ENCODE measurements at regions not wholly inside any gene's neighbourhood (a gene's known extent, or its start where the extent isn't known, plus 50 kb on each side); places are given as distances from the start of the nearest gene placed in this dataset.
"Not testable (repeated sequence)": the region's sequence is repeated elsewhere in the genome, so short reads cannot be mapped to it uniquely, and the experiment has no call there.

GRCh38 chr10:130929422-130930325 is 381.8 kb downstream of the TCERG1L start:
- Mint-ChIP-seq H3K27ac (no peak overlapping the region), H3K27me3 (no peaks in the 10 kb centered on the region), H3K9me3 (ENCODE audit: low read depth) (no peaks in the 10 kb centered on the region), H3K36me3 (no peaks in the 10 kb centered on the region), H3K4me3 (no peak overlapping the region), H3K4me1 (no peaks in the 10 kb centered on the region)
- DNase-seq (no peak), ATAC-seq (no peak)
- CTCF ChIA-PET, result no interaction called here

- no peaks in the 10 kb centered on the region for H3K36me3 Mint-ChIP-seq
- no peak overlapping the region for H3K4me3 Mint-ChIP-seq
- DNase-seq (no peak), ATAC-seq (no peak)
- no peak overlapping the region for H3K27ac Mint-ChIP-seq
- H3K4me1 Mint-ChIP-seq, result no peaks in the 10 kb centered on the region
- CTCF ChIA-PET, result no interaction called here
- no peaks in the 10 kb centered on the region for H3K27me3 Mint-ChIP-seq
- H3K9me3 Mint-ChIP-seq (ENCODE audit: low read depth), result no peaks in the 10 kb centered on the region
Measured at GRCh38 chr10:130930821-130931220, 380.7 kb downstream of the TCERG1L start.

- Mint-ChIP-seq H3K4me1 (no peaks in the 10 kb centered on the region), H3K36me3 (no peaks in the 10 kb centered on the region), H3K27me3 (no peaks in the 10 kb centered on the region), H3K9me3 (ENCODE audit: low read depth) (no peaks in the 10 kb centered on the region), H3K27ac (no peak overlapping the region), H3K4me3 (no peak overlapping the region)
- CTCF ChIA-PET, result no interaction called here
- no peak for DNase-seq
- no peak for ATAC-seq
Measured at GRCh38 chr10:130931256-130931655, 380.3 kb downstream of the TCERG1L start.

GRCh38 chr10:130932326-130933007 is 379.1 kb downstream of the TCERG1L start:
- CTCF ChIA-PET, result no interaction called here
- Mint-ChIP-seq H3K4me1 (no peaks in the 10 kb centered on the region), H3K27ac (no peak overlapping the region), H3K9me3 (ENCODE audit: low read depth) (no peaks in the 10 kb centered on the region), H3K36me3 (no peaks in the 10 kb centered on the region), H3K27me3 (no peaks in the 10 kb centered on the region), H3K4me3 (no peak overlapping the region)
- DNase-seq (no peak), ATAC-seq (no peak)

GRCh38 chr10:130933008-130933390 is 378.5 kb downstream of the TCERG1L start:
- ATAC-seq (no peak), DNase-seq (no peak)
- no peaks in the 10 kb centered on the region for H3K36me3 Mint-ChIP-seq
- no peaks in the 10 kb centered on the region for H3K9me3 Mint-ChIP-seq (ENCODE audit: low read depth)
- no peaks in the 10 kb centered on the region for H3K4me1 Mint-ChIP-seq
- CTCF ChIA-PET, result no interaction called here
- no peak overlapping the region for H3K4me3 Mint-ChIP-seq
- H3K27me3 Mint-ChIP-seq, result no peaks in the 10 kb centered on the region
- H3K27ac Mint-ChIP-seq, result no peak overlapping the region

- H3K4me1 Mint-ChIP-seq, result no peaks in the 10 kb centered on the region
- H3K36me3 Mint-ChIP-seq, result no peaks in the 10 kb centered on the region
- H3K9me3 Mint-ChIP-seq (ENCODE audit: low read depth), result no peaks in the 10 kb centered on the region
- H3K27ac Mint-ChIP-seq, result no peak overlapping the region
- no peak overlapping the region for H3K4me3 Mint-ChIP-seq
- no peaks in the 10 kb centered on the region for H3K27me3 Mint-ChIP-seq
- ATAC-seq, result no peak
- no peak for DNase-seq
- CTCF ChIA-PET, result no interaction called here
Measured at GRCh38 chr10:130934293-130935127, 377.0 kb downstream of the TCERG1L start.

- DNase-seq, result no peak
- no peak overlapping the region for H3K4me3 Mint-ChIP-seq
- no peaks in the 10 kb centered on the region for H3K36me3 Mint-ChIP-seq
- H3K27ac Mint-ChIP-seq, result no peak overlapping the region
- CTCF ChIA-PET, result no interaction called here
- ATAC-seq, result no peak
- no peaks in the 10 kb centered on the region for H3K9me3 Mint-ChIP-seq (ENCODE audit: low read depth)
- H3K4me1 Mint-ChIP-seq, result no peaks in the 10 kb centered on the region
- H3K27me3 Mint-ChIP-seq, result no peaks in the 10 kb centered on the region
Measured at GRCh38 chr10:130935128-130935439, 376.4 kb downstream of the TCERG1L start.

GRCh38 chr10:130935897-130936550 is 375.5 kb downstream of the TCERG1L start:
- no peaks in the 10 kb centered on the region for H3K4me1 Mint-ChIP-seq
- CTCF ChIA-PET, result no interaction called here
- no peak for ATAC-seq

GRCh38 chr10:130936851-130937250 is 374.7 kb downstream of the TCERG1L start:
- H3K4me3 Mint-ChIP-seq, result no peak overlapping the region
- no peaks in the 10 kb centered on the region for H3K9me3 Mint-ChIP-seq (ENCODE audit: low read depth)
- DNase-seq (no peak), ATAC-seq (no peak)
- no peak overlapping the region for H3K27ac Mint-ChIP-seq
- H3K36me3 Mint-ChIP-seq, result no peaks in the 10 kb centered on the region
- CTCF ChIA-PET, result no interaction called here
- H3K4me1 Mint-ChIP-seq, result no peaks in the 10 kb centered on the region
- no peaks in the 10 kb centered on the region for H3K27me3 Mint-ChIP-seq

More at GRCh38 chr10:130935897-130936550, 375.5 kb downstream of the TCERG1L start:
- no peak for DNase-seq
- H3K36me3 Mint-ChIP-seq, result no peaks in the 10 kb centered on the region
- H3K27me3 Mint-ChIP-seq, result no peaks in the 10 kb centered on the region
- H3K27ac Mint-ChIP-seq, result no peak overlapping the region
- H3K4me3 Mint-ChIP-seq, result no peak overlapping the region
- no peaks in the 10 kb centered on the region for H3K9me3 Mint-ChIP-seq (ENCODE audit: low read depth)

- Mint-ChIP-seq H3K36me3 (no peaks in the 10 kb centered on the region), H3K4me3 (no peak overlapping the region), H3K4me1 (no peaks in the 10 kb centered on the region), H3K9me3 (ENCODE audit: low read depth) (no peaks in the 10 kb centered on the region), H3K27ac (no peak overlapping the region), H3K27me3 (no peaks in the 10 kb centered on the region)
- CTCF ChIA-PET, result no interaction called here
- DNase-seq, result no peak
- ATAC-seq, result no peak
Measured at GRCh38 chr10:130938051-130938450, 373.5 kb downstream of the TCERG1L start.

GRCh38 chr10:130938891-130939290 is 372.6 kb downstream of the TCERG1L start:
- H3K36me3 Mint-ChIP-seq, CTCF ChIA-PET: not testable (repeated sequence)

GRCh38 chr10:130941886-130942285 is 369.6 kb downstream of the TCERG1L start:
- H3K9me3 Mint-ChIP-seq (ENCODE audit: low read depth), result no peaks in the 10 kb centered on the region
- no peak for DNase-seq
- ATAC-seq, result no peak
- CTCF ChIA-PET, result no interaction called here
- no peaks in the 10 kb centered on the region for H3K4me1 Mint-ChIP-seq
- H3K4me3 Mint-ChIP-seq, result no peak overlapping the region
- no peak overlapping the region for H3K27ac Mint-ChIP-seq
- H3K27me3 Mint-ChIP-seq, result no peaks in the 10 kb centered on the region
- H3K36me3 Mint-ChIP-seq, result no peaks in the 10 kb centered on the region

More at GRCh38 chr10:130938891-130939290, 372.6 kb downstream of the TCERG1L start:
- DNase-seq; H3K4me3 Mint-ChIP-seq; H3K9me3 Mint-ChIP-seq (ENCODE audit: low read depth); ATAC-seq; H3K4me1 Mint-ChIP-seq; H3K27me3 Mint-ChIP-seq; H3K27ac Mint-ChIP-seq: not testable (repeated sequence)

GRCh38 chr10:130952086-130952485 is 359.4 kb downstream of the TCERG1L start:
- Mint-ChIP-seq H3K27ac (no peak overlapping the region), H3K36me3 (no peaks in the 10 kb centered on the region), H3K4me1 (no peaks in the 10 kb centered on the region), H3K4me3 (no peak overlapping the region), H3K27me3 (no peaks in the 10 kb centered on the region), H3K9me3 (ENCODE audit: low read depth) (no peaks in the 10 kb centered on the region)
- DNase-seq (no peak), ATAC-seq (no peak)
- CTCF ChIA-PET, result no interaction called here

Data from activated CD8-positive, alpha-beta memory T cell treated with anti-CD3 and anti-CD28 coated beads, Interleukin-2, amount 10 ng/mL, durations not matched to agents 7 days and 5 days (primary cell).